ENCODE measurements at regions not wholly inside any gene's neighbourhood (a gene's known extent, or its start where the extent isn't known, plus 50 kb on each side); places are given as distances from the start of the nearest gene placed in this dataset.
A peak's percentile ranks its signal among the peaks of the same experiment; 100 is the strongest.

DNA sequence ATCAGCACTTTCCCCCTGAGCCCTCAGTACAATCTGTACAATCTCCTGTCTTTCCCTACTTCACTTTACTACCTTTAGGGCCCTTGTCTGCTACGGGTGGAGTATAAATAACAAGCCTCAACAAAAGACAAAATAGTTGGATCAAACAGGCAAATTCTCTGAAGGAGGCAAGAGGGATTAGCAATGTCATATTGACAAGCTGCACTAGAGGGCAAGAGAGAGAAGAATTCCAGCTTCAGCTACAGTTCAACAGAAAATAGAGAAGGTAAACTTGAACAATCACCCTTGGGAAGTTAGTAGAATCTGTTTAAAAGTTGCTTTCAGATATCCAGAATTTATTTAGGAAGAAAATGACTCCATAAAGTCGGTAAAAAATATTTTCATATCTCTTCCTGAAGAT lies 68.4 kb upstream of the IZUMO3 start:
- H3K4me3 ChIP-seq (ENCODE audit: control insufficient read depth in 2 of 3, extremely low read depth in 1 of 3, insufficient read depth in 2 of 3, low read depth in 1 of 3, low read length in 3 of 3), result no peak overlapping the region
- H4K20me1 ChIP-seq (ENCODE audit: control insufficient read depth, extremely low read depth, insufficient read depth, low read length), result no peaks in the 10 kb centered on the region
- TF ChIP-seq EZH2 (IDR thresholded peaks at IDR 0.05; ENCODE audit: low read length), result no peak
- TF ChIP-seq, protein P1, sequence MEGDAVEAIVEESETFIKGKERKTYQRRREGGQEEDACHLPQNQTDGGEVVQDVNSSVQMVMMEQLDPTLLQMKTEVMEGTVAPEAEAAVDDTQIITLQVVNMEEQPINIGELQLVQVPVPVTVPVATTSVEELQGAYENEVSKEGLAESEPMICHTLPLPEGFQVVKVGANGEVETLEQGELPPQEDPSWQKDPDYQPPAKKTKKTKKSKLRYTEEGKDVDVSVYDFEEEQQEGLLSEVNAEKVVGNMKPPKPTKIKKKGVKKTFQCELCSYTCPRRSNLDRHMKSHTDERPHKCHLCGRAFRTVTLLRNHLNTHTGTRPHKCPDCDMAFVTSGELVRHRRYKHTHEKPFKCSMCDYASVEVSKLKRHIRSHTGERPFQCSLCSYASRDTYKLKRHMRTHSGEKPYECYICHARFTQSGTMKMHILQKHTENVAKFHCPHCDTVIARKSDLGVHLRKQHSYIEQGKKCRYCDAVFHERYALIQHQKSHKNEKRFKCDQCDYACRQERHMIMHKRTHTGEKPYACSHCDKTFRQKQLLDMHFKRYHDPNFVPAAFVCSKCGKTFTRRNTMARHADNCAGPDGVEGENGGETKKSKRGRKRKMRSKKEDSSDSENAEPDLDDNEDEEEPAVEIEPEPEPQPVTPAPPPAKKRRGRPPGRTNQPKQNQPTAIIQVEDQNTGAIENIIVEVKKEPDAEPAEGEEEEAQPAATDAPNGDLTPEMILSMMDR (optimal IDR thresholded peaks at IDR 0.05 in 1 of 3, IDR thresholded peaks at IDR 0.05 in 1 of 3, conservative IDR thresholded peaks at IDR 0.05 in 1 of 3; ENCODE audit: extremely low read depth in 1 of 3, insufficient read depth in 2 of 3, low read length in 3 of 3), result peak in 2 of 3 experiments; percentile 13 to 27
- FAIRE-seq, result no peak
- no peaks in the 10 kb centered on the region for H3K36me3 ChIP-seq (ENCODE audit: control insufficient read depth in 2 of 2, extremely low read depth in 1 of 2, insufficient read depth in 2 of 2, low read length in 2 of 2)
- H3K9me1 ChIP-seq (ENCODE audit: control insufficient read depth, extremely low read depth, insufficient read depth, low read length), result no peaks in the 10 kb centered on the region
- no peaks in the 10 kb centered on the region for H3K79me2 ChIP-seq (ENCODE audit: control insufficient read depth, insufficient read depth, low read length)
- H3K27me3 ChIP-seq (ENCODE audit: control insufficient read depth, extremely low read depth, insufficient read depth, low read length), result no peaks in the 10 kb centered on the region
- no peak overlapping the region for H2AFZ ChIP-seq (ENCODE audit: control insufficient read depth, low read length)
- H3K4me2 ChIP-seq (ENCODE audit: control insufficient read depth, extremely low read depth, insufficient read depth, low read depth, low read length), result no peak overlapping the region
- H3K9ac ChIP-seq (ENCODE audit: control insufficient read depth, extremely low read depth, insufficient read depth, low read length), result no peak overlapping the region
- no peak for DNase-seq (ENCODE audit: low read depth, low spot score)
- dilution Hi-C loops (cut with MboI; ENCODE audit: extremely low pct_ligation_motif_present, low sequenced_read_pairs), result no loop called here
- H3K27ac ChIP-seq (ENCODE audit: control insufficient read depth, insufficient read depth, low read length), result no peak overlapping the region
- H3K4me1 ChIP-seq (ENCODE audit: control insufficient read depth, extremely low read depth, insufficient read depth, low read length), result no peaks in the 10 kb centered on the region
- no peaks in the 10 kb centered on the region for H3K9me3 ChIP-seq (ENCODE audit: control insufficient read depth, low read depth, low read length)

DNA sequence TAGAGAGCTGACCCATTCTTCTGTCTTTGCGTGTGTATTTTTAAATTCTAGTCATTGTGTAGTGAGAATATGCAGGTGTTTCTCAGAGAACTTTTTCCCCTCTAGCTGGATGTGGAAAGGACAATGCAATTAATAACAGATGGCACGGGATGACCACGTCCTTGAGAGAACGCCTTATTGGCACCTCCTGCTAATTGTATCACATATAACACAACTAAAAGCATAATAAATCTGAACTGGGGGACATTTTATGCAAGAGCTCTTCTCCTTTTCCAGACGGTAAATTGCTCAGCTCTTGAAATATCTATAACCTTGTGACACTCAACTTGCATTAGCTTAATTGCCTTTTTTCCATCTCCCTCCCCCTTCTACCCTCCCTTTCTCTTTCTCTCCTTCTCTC lies 62.9 kb upstream of the IZUMO3 start:
- dilution Hi-C loops (cut with MboI; ENCODE audit: extremely low pct_ligation_motif_present, low sequenced_read_pairs), result no loop called here
- FAIRE-seq (no peak), DNase-seq (ENCODE audit: low read depth, low spot score) (no peak)
- H3K79me2 ChIP-seq (ENCODE audit: control insufficient read depth, insufficient read depth, low read length), result no peaks in the 10 kb centered on the region
- no peak overlapping the region for H3K4me3 ChIP-seq (ENCODE audit: control insufficient read depth in 2 of 3, extremely low read depth in 1 of 3, insufficient read depth in 2 of 3, low read depth in 1 of 3, low read length in 3 of 3)
- no peak for TF ChIP-seq EZH2 (IDR thresholded peaks at IDR 0.05; ENCODE audit: low read length)
- TF ChIP-seq, protein P1 (optimal IDR thresholded peaks at IDR 0.05 in 1 of 3, IDR thresholded peaks at IDR 0.05 in 1 of 3, conservative IDR thresholded peaks at IDR 0.05 in 1 of 3; ENCODE audit: extremely low read depth in 1 of 3, insufficient read depth in 2 of 3, low read length in 3 of 3), result no peak
- no peaks in the 10 kb centered on the region for H3K9me1 ChIP-seq (ENCODE audit: control insufficient read depth, extremely low read depth, insufficient read depth, low read length)
- no peak overlapping the region for H3K27ac ChIP-seq (ENCODE audit: control insufficient read depth, insufficient read depth, low read length)
- no peaks in the 10 kb centered on the region for H3K27me3 ChIP-seq (ENCODE audit: control insufficient read depth, extremely low read depth, insufficient read depth, low read length)
- no peaks in the 10 kb centered on the region for H4K20me1 ChIP-seq (ENCODE audit: control insufficient read depth, extremely low read depth, insufficient read depth, low read length)
- no peak overlapping the region for H3K4me2 ChIP-seq (ENCODE audit: control insufficient read depth, extremely low read depth, insufficient read depth, low read depth, low read length)
- H3K9me3 ChIP-seq (ENCODE audit: control insufficient read depth, low read depth, low read length), result no peaks in the 10 kb centered on the region
- H3K4me1 ChIP-seq (ENCODE audit: control insufficient read depth, extremely low read depth, insufficient read depth, low read length), result no peaks in the 10 kb centered on the region
- no peak overlapping the region for H3K9ac ChIP-seq (ENCODE audit: control insufficient read depth, extremely low read depth, insufficient read depth, low read length)
- H2AFZ ChIP-seq (ENCODE audit: control insufficient read depth, low read length), result no peak overlapping the region
- no peaks in the 10 kb centered on the region for H3K36me3 ChIP-seq (ENCODE audit: control insufficient read depth in 2 of 2, extremely low read depth in 1 of 2, insufficient read depth in 2 of 2, low read length in 2 of 2)
